ENCODE measurements at regions not wholly inside any gene's neighbourhood (a gene's known extent, or its start where the extent isn't known, plus 50 kb on each side); places are given as distances from the start of the nearest gene placed in this dataset.

DNA sequence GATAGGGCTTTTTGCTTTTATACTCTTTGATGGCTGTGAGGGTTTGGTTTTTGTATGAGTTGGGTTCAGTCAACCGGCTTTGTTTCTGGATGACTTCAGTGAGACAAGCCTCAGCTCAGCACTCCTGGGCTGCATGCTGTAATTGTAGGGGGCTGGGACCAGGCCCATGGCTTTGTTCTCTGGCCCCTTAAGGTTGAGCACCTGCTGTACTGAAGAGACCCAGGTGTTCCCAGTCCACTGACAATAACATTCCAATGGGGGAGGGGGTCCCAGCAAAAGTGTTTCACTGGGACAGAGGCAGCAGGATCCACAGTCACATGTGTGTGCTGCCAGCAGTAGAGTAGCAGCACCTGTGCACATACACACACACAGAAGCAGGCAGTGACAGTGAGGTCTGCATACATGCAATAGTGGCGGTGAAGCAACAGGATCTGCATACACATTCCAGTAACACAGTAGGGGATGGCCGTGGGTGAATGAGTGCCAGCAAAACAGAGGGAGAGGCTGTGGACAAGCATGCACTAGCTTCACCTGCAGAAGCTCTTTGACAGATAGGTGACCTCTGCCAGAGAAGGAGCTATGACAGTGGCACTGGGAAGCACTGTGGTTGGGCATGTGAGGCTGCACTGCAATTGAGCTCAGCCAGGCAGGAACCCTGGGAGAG lies 240.4 kb downstream of the ASCL1 start:
- no peak overlapping the region for H3K9ac ChIP-seq (ENCODE audit: insufficient read depth in 1 of 2, low read depth in 2 of 2, low read length in 2 of 2)
- intact Hi-C loops (cut with micrococcal nuclease) = no loop called here

More for the DNA sequence above, 240.4 kb downstream of the ASCL1 start:
- no peak overlapping the region for H3K4me3 ChIP-seq
- H2AFZ ChIP-seq (ENCODE audit: low read depth, low read length) = no peak overlapping the region
- H3K79me2 ChIP-seq (ENCODE audit: control insufficient read depth, insufficient read depth, low read length) = no peaks in the 10 kb centered on the region
- no peaks in the 10 kb centered on the region for H3K36me3 ChIP-seq (ENCODE audit: control insufficient read depth, insufficient read depth, low read length)
- DNase-seq (ENCODE audit: extremely low read depth in 1 of 4, low spot score in 3 of 4) = no peak
- BruUV-seq (replicated peaks) = no TSS peak
- no peaks in the 10 kb centered on the region for H3K9me3 ChIP-seq (replicated peaks; ENCODE audit: control insufficient read depth, insufficient read depth, low read depth, low read length)
- H3K27me3 ChIP-seq (ENCODE audit: control insufficient read depth in 2 of 2, insufficient read depth in 2 of 2, low read length in 2 of 2) = no peaks in the 10 kb centered on the region
- in situ Hi-C loops (cut with MboI) = no loop called here
- TF ChIP-seq SMARCA4 (IDR thresholded peaks at IDR 0.05) = no peak
- no peak for TF ChIP-seq SRSF7 (optimal IDR thresholded peaks at IDR 0.05; ENCODE audit: low read depth, low read length)
- TF ChIP-seq NCOR1 (IDR thresholded peaks at IDR 0.05) = no peak
- TF ChIP-seq MYC (IDR thresholded peaks at IDR 0.05; ENCODE audit: low read depth, low read length) = no peak
- no peak for TF ChIP-seq MYC (CRISPR knock-in tag; IDR thresholded peaks at IDR 0.05; ENCODE audit: borderline replicate concordance, low read depth)
- no peak for TF ChIP-seq MAZ (CRISPR knock-in tag; conservative IDR thresholded peaks at IDR 0.05 in 1 of 2, IDR thresholded peaks at IDR 0.05 in 1 of 2)
- TF ChIP-seq, protein P1, sequence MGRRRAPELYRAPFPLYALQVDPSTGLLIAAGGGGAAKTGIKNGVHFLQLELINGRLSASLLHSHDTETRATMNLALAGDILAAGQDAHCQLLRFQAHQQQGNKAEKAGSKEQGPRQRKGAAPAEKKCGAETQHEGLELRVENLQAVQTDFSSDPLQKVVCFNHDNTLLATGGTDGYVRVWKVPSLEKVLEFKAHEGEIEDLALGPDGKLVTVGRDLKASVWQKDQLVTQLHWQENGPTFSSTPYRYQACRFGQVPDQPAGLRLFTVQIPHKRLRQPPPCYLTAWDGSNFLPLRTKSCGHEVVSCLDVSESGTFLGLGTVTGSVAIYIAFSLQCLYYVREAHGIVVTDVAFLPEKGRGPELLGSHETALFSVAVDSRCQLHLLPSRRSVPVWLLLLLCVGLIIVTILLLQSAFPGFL (CRISPR knock-in tag; IDR thresholded peaks at IDR 0.05) = no peak
- TF ChIP-seq, protein P2, sequence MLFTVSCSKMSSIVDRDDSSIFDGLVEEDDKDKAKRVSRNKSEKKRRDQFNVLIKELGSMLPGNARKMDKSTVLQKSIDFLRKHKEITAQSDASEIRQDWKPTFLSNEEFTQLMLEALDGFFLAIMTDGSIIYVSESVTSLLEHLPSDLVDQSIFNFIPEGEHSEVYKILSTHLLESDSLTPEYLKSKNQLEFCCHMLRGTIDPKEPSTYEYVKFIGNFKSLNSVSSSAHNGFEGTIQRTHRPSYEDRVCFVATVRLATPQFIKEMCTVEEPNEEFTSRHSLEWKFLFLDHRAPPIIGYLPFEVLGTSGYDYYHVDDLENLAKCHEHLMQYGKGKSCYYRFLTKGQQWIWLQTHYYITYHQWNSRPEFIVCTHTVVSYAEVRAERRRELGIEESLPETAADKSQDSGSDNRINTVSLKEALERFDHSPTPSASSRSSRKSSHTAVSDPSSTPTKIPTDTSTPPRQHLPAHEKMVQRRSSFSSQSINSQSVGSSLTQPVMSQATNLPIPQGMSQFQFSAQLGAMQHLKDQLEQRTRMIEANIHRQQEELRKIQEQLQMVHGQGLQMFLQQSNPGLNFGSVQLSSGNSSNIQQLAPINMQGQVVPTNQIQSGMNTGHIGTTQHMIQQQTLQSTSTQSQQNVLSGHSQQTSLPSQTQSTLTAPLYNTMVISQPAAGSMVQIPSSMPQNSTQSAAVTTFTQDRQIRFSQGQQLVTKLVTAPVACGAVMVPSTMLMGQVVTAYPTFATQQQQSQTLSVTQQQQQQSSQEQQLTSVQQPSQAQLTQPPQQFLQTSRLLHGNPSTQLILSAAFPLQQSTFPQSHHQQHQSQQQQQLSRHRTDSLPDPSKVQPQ (CRISPR knock-in tag; IDR thresholded peaks at IDR 0.05; ENCODE audit: borderline replicate concordance) = no peak
- no peak for TF ChIP-seq SIX5 (IDR thresholded peaks at IDR 0.05; ENCODE audit: borderline replicate concordance in 1 of 2, insufficient read depth in 1 of 2, low read depth in 1 of 2, low read length in 2 of 2)
- TF ChIP-seq, protein P3, sequence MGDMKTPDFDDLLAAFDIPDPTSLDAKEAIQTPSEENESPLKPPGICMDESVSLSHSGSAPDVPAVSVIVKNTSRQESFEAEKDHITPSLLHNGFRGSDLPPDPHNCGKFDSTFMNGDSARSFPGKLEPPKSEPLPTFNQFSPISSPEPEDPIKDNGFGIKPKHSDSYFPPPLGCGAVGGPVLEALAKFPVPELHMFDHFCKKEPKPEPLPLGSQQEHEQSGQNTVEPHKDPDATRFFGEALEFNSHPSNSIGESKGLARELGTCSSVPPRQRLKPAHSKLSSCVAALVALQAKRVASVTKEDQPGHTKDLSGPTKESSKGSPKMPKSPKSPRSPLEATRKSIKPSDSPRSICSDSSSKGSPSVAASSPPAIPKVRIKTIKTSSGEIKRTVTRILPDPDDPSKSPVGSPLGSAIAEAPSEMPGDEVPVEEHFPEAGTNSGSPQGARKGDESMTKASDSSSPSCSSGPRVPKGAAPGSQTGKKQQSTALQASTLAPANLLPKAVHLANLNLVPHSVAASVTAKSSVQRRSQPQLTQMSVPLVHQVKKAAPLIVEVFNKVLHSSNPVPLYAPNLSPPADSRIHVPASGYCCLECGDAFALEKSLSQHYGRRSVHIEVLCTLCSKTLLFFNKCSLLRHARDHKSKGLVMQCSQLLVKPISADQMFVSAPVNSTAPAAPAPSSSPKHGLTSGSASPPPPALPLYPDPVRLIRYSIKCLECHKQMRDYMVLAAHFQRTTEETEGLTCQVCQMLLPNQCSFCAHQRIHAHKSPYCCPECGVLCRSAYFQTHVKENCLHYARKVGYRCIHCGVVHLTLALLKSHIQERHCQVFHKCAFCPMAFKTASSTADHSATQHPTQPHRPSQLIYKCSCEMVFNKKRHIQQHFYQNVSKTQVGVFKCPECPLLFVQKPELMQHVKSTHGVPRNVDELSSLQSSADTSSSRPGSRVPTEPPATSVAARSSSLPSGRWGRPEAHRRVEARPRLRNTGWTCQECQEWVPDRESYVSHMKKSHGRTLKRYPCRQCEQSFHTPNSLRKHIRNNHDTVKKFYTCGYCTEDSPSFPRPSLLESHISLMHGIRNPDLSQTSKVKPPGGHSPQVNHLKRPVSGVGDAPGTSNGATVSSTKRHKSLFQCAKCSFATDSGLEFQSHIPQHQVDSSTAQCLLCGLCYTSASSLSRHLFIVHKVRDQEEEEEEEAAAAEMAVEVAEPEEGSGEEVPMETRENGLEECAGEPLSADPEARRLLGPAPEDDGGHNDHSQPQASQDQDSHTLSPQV (IDR thresholded peaks at IDR 0.05) = no peak
- TF ChIP-seq ARHGAP35 (IDR thresholded peaks at IDR 0.05; ENCODE audit: partially characterized antibody) = no peak
- no peak for TF ChIP-seq ZEB2 (IDR thresholded peaks at IDR 0.05)
- ChIA-PET POLR2A (no interaction called here), CTCF (ENCODE audit: low intra/inter-chr PET ratio) (no interaction called here)
- FAIRE-seq = no peak
- no peak overlapping the region for H3K27ac ChIP-seq (ENCODE audit: extremely low read depth, low read depth, low read length)
- H3K4me1 ChIP-seq (replicated peaks in 1 of 2; ENCODE audit: control insufficient read depth in 2 of 2, insufficient read depth in 2 of 2, low read length in 2 of 2) = no peaks in the 10 kb centered on the region
- H3K9me1 ChIP-seq (ENCODE audit: control insufficient read depth, insufficient read depth, low read length) = no peaks in the 10 kb centered on the region
- no peak overlapping the region for H3K4me2 ChIP-seq (ENCODE audit: insufficient read depth, low read length)
- WGBS (ENCODE audit: insufficient coverage, low coverage, missing lambda C conversion rate) = 0% methylated on average over 3 of the region's 3 CpGs
- no peaks in the 10 kb centered on the region for H4K20me1 ChIP-seq (replicated peaks; ENCODE audit: control insufficient read depth, insufficient read depth, low read length)
- no peak for ATAC-seq
